Mucosa of stomach (tissue), 1 donor: ENCODE measurements at regions not wholly inside any gene's neighbourhood (a gene's known extent, or its start where the extent isn't known, plus 50 kb on each side); places are given as distances from the start of the nearest gene placed in this dataset.
"Not testable (repeated sequence)": the region's sequence is repeated elsewhere in the genome, so short reads cannot be mapped to it uniquely, and the experiment has no call there.

ENCODE experiments used
- H3K27me3 ChIP-seq: one replicate; pipeline ENCODE4 v1.7.0; 2013; ENCODE audit warnings: mild to moderate bottlenecking, low read length; ENCODE audit not compliant: control insufficient read depth, insufficient read depth
- H3K36me3 ChIP-seq: one replicate; pipeline ENCODE4 v1.7.0; 2013; ENCODE audit warnings: low read length; ENCODE audit not compliant: control insufficient read depth, insufficient read depth
- H3K4me1 ChIP-seq: one replicate; pipeline ENCODE4 v1.7.0; 2013; ENCODE audit warnings: mild to moderate bottlenecking, low read length; ENCODE audit not compliant: control insufficient read depth, insufficient read depth
- H3K4me3 ChIP-seq: one replicate; pipeline ENCODE4 v1.7.0; 2013; ENCODE audit warnings: low read length
- H3K9ac ChIP-seq: one replicate; pipeline ENCODE4 v1.7.0; 2013; ENCODE audit warnings: mild to moderate bottlenecking, low read length, moderate library complexity
- H3K9me3 ChIP-seq: one replicate; pipeline ENCODE4 v1.7.0; 2013; ENCODE audit warnings: mild to moderate bottlenecking, low read length, moderate library complexity; ENCODE audit not compliant: control insufficient read depth
- donor health status: Pancreatic carcinoma.

DNA sequence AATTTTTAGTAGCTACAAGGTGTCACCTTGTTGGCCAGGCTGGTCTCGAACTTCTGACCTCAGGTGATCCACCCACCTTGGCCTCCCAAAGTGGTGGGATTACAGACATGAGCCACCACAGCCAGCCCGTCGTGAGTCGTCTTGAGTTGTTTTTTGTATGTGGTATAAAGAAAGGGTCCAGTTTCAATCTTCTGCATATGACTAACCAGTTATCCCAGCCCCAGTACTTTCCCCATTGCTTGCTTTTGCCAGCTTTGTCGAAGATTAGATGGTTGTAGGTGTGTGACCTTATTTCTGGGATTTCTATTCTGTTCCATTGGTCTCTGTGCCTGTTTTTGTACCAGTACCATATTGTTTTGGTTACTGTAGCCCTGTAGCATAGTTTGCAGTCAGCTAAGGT is 105.9 kb downstream of the OR13H1 start:
- H3K9ac ChIP-seq: no peak overlapping the region
- H3K36me3 ChIP-seq: no peaks in the 10 kb centered on the region
- H3K9me3 ChIP-seq: no peaks in the 10 kb centered on the region
- no peak overlapping the region for H3K4me3 ChIP-seq
- no peaks in the 10 kb centered on the region for H3K4me1 ChIP-seq
- no peaks in the 10 kb centered on the region for H3K27me3 ChIP-seq

GRCh38 chrX:131650637-131651410 is 107.0 kb downstream of the OR13H1 start:
- Histone ChIP-seq H3K4me1 (no peaks in the 10 kb centered on the region), H3K4me3 (no peak overlapping the region), H3K9me3 (no peaks in the 10 kb centered on the region), H3K9ac (no peak overlapping the region), H3K36me3 (no peaks in the 10 kb centered on the region), H3K27me3 (no peaks in the 10 kb centered on the region)

GRCh38 chrX:131663726-131664125 is 119.9 kb downstream of the OR13H1 start:
- H3K4me3 ChIP-seq, H3K9ac ChIP-seq, H3K9me3 ChIP-seq, H3K27me3 ChIP-seq, H3K4me1 ChIP-seq, H3K36me3 ChIP-seq: not testable (repeated sequence)

DNA sequence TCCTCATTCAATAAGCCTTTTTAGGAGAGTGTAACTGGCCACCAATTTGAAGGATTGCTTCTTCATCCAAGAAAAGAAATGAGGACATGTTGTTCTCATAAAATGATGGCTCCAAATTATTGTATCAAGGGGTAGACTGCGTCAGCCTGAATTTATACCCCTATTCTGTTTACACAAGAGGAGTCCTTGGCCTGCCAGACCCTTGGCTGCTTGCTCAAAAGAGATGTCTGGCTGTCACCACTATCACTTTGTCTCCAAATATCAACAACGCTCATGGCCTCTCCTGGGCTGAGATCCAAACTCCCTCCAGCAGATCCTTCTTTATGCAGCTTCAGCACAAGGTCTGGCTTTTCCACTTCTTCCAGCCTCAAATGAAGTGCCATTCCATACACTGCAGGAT is 127.9 kb downstream of the OR13H1 start:
- Histone ChIP-seq H3K4me1 (no peaks in the 10 kb centered on the region), H3K9me3 (no peaks in the 10 kb centered on the region), H3K4me3 (no peak overlapping the region), H3K9ac (no peak overlapping the region), H3K36me3 (no peaks in the 10 kb centered on the region), H3K27me3 (no peaks in the 10 kb centered on the region)

- Histone ChIP-seq H3K4me3 (no peak overlapping the region), H3K36me3 (no peaks in the 10 kb centered on the region), H3K9me3 (no peaks in the 10 kb centered on the region), H3K4me1 (no peaks in the 10 kb centered on the region), H3K9ac (no peak overlapping the region), H3K27me3 (no peaks in the 10 kb centered on the region)
Measured at GRCh38 chrX:131675596-131676194, 131.8 kb downstream of the OR13H1 start.

GRCh38 chrX:131677655-131678628 is 134.1 kb downstream of the OR13H1 start:
- H3K4me3 ChIP-seq: no peak overlapping the region
- H3K27me3 ChIP-seq: no peaks in the 10 kb centered on the region
- H3K4me1 ChIP-seq: no peaks in the 10 kb centered on the region

GRCh38 chrX:131682735-131683134 is 138.9 kb downstream of the OR13H1 start:
- H3K4me3 ChIP-seq, H3K9me3 ChIP-seq, H3K27me3 ChIP-seq, H3K36me3 ChIP-seq, H3K9ac ChIP-seq, H3K4me1 ChIP-seq: not testable (repeated sequence)

More at GRCh38 chrX:131677655-131678628, 134.1 kb downstream of the OR13H1 start:
- H3K36me3 ChIP-seq: no peaks in the 10 kb centered on the region
- no peaks in the 10 kb centered on the region for H3K9me3 ChIP-seq
- H3K9ac ChIP-seq: no peak overlapping the region

GRCh38 chrX:131693359-131693758 is 149.5 kb downstream of the OR13H1 start:
- no peak overlapping the region for H3K4me3 ChIP-seq
- no peaks in the 10 kb centered on the region for H3K27me3 ChIP-seq
- H3K36me3 ChIP-seq: no peaks in the 10 kb centered on the region
- H3K4me1 ChIP-seq: no peaks in the 10 kb centered on the region
- H3K9ac ChIP-seq: no peak overlapping the region
- no peaks in the 10 kb centered on the region for H3K9me3 ChIP-seq

DNA sequence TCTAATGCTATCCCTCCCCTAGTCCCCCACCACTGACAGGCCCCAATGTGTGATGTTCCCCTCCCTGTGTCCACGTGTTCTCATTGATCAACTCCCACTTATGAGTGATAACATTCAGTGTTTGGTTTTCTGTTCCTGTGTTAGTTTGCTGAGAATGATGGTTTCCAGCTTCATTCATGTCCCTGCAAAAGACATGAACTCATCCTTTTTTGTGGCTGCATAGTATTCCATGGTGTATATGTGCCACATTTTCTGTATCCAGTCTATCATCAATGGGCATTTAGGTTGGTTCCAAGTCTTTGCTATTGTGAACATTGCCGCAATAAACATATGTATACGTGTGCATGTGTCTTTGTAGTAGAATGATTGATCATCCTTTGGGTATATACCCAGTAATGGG is 153.1 kb downstream of the OR13H1 start:
- H3K4me1 ChIP-seq, H3K27me3 ChIP-seq, H3K9ac ChIP-seq, H3K4me3 ChIP-seq, H3K36me3 ChIP-seq, H3K9me3 ChIP-seq: not testable (repeated sequence)

- H3K36me3 ChIP-seq: no peaks in the 10 kb centered on the region
- H3K9me3 ChIP-seq: no peaks in the 10 kb centered on the region
- H3K27me3 ChIP-seq: no peaks in the 10 kb centered on the region
- no peaks in the 10 kb centered on the region for H3K4me1 ChIP-seq
- no peak overlapping the region for H3K4me3 ChIP-seq
- H3K9ac ChIP-seq: no peak overlapping the region
Measured at GRCh38 chrX:131703646-131704045, 159.8 kb downstream of the OR13H1 start.

- no peaks in the 10 kb centered on the region for H3K9me3 ChIP-seq
- no peaks in the 10 kb centered on the region for H3K36me3 ChIP-seq
- H3K4me1 ChIP-seq: no peaks in the 10 kb centered on the region
- no peaks in the 10 kb centered on the region for H3K27me3 ChIP-seq
- H3K4me3 ChIP-seq: no peak overlapping the region
- no peak overlapping the region for H3K9ac ChIP-seq
Measured at GRCh38 chrX:131704136-131704695, 160.3 kb downstream of the OR13H1 start.

- Histone ChIP-seq H3K27me3 (no peaks in the 10 kb centered on the region), H3K4me3 (no peak overlapping the region), H3K4me1 (no peaks in the 10 kb centered on the region), H3K36me3 (no peaks in the 10 kb centered on the region), H3K9ac (no peak overlapping the region), H3K9me3 (no peaks in the 10 kb centered on the region)
Measured at GRCh38 chrX:131709553-131709952, 165.7 kb downstream of the OR13H1 start.
